HG02798 (cell line): ENCODE measurements at regions not wholly inside any gene's neighbourhood (a gene's known extent, or its start where the extent isn't known, plus 50 kb on each side); places are given as distances from the start of the nearest gene placed in this dataset.

ENCODE experiments used
- ATAC-seq: cut with Tn5 transposase; IDR thresholded peaks from one replicate; pipeline ENCODE4 v1.9.1; 2021; ENCODE audit warnings: mild to moderate bottlenecking; ENCODE audit not compliant: unreplicated experiment, poor library complexity

GRCh38 chr13:89221557-89222158 is 1550.5 kb downstream of the SLITRK5 start:
- no peak for ATAC-seq

DNA sequence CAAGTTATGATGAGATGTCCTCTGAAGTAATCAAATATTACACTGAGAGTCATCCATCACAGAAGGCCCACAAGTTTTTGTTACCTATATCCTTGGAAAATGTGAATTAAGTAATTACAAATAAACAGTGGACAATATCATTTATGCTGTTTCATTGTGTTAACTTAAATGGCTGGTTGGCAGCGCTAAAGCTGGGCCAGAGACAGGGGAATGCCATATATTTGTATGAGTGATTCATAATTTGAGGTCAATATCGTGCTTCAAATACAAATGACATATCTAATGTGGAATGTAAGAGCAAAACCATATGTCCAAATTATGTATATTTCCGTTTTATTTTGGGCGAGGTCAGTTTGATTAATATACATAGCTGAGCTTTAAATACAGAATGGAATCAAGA is 1556.2 kb downstream of the SLITRK5 start:
- no peak for ATAC-seq

- no peak for ATAC-seq
Observed at GRCh38 chr13:89238496-89238895, 1567.3 kb downstream of the SLITRK5 start.

DNA sequence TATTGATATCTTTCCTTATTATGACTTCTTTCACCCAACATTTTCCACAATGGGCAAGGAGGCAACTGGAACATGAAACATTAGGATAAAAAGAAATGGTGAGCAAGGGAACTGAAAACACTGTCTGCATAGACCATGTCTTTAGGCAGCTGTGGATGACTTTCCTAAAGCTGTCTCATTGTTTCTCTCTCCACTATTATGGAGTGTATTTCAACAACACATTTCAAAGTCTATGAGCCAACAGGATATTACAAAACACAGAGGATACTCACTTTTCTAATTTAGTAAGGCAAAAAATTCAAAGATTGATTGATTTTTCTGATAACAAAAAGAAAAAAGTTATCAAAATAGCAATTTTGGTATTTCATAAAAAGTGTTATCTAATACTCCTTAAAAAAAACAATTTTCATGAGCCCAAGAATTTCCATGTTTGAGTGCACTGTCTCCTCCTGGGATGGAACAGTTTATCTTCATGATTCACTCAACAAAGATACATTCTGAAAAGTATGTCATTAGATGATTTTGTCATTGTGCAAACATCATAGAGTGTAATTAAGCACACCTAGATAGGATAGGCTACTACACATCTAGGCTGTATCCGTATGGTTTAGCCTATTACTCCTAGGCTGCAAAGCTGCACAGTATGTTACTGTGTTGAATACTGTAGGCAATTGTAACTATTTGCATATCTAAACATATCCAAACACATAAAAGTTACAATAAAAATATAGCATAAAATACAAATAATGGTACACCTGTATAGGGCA is 1568.4 kb downstream of the SLITRK5 start:
- ATAC-seq, result no peak

DNA sequence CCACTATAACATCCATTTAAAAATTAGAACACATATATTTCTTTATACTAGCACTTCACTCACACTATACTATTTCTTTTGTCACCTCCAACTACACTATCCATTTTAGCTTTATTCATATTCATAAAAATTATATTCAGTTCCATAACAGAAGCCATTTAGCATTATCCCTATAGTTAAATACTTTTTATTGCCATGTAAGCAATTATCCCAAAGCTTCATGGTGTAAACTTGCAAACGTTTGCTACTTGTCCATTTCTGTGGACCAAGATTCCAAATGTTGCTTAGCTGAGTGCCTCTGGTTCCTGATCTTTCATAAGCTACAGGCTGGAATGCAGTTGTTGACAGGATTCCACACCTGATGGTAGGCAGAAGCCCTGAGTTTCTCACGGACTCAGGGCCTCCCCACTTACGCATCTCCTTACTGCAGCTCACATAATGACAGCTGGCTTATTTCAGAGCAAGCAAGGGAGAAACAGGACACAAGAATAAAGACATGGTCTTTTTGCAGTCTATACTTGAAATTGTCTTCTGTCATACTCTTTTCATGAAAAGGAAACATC is 1584.8 kb downstream of the SLITRK5 start:
- no peak for ATAC-seq

DNA sequence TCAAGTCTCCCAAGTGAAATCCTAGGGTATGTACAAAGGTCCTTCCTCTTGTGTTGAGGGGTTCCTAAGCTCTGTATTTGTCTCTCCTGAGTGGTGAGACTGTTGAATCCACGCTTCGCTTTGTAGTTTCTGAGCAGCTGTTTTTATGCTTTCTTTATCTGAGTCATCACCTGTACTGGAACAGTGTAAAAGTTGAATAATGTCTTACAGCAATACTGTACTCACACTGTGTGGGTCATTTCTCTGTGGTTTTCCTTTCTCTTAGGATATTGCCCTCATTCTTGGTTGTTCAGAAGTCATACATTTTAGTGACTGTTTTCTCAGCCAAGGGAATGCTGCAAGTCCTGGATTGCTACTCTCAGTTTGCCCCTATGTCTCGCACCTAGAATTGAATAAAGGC is 1596.6 kb downstream of the SLITRK5 start:
- no peak for ATAC-seq

- ATAC-seq, result no peak
Observed at GRCh38 chr13:89269737-89270136, 1598.6 kb downstream of the SLITRK5 start.

- no peak for ATAC-seq
Observed at GRCh38 chr13:89270736-89271135, 1599.6 kb downstream of the SLITRK5 start.

DNA sequence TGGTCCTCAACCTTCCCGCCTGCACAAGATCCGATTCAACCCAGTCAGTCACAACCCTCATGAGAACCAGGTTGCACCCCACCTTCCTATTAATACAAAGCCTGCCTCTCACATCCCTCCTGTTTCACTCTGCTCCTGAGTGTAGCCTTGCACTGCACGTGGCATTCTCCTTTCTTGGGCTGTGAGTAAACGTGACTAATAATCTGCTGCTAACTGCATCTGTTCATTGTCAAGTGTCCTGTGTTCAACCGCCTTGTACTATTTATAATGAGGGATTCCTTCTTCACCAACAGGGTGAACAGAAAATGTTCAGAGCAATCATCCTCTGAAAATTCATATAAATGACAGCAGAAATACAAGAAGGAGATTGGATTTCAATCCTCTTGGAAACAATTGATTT is 1608.2 kb downstream of the SLITRK5 start:
- ATAC-seq, result no peak

DNA sequence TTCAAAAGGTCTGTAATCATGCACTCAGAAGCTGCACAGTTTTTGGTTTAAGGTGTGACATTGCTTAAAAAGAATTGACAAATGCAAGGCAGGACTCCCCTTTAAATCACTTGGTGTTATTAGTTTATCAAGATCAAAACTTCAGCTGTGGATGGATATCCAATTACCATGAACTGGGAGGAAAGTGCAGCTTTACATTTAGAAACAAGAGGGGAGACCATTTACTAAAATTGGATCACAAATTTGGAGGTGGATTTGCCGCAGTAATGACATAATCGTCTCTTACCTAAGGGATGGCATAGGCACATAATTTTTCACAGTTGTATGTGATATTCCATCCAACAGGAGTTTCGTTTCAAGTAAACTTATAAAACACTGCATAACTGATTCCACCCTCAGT is 1610.2 kb downstream of the SLITRK5 start:
- no peak for ATAC-seq

DNA sequence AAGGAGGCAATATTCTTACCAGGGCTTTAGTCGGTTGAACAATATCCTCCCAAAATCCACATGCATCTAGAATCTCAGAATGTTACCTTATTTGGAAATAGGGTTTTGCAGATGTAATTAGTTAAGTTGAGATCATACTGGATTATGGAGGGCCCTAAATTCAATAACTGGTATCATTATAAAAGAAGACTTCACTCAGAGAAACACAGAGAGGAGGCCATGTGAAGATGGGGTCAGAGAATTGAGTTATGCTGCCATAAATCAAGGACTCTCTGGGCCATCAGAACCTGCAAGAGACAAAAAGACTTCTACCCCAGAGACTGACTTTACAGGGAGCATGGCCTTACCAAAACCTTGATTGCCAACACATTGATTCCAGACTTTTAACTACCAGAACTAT is 1611.1 kb downstream of the SLITRK5 start:
- ATAC-seq, result no peak

DNA sequence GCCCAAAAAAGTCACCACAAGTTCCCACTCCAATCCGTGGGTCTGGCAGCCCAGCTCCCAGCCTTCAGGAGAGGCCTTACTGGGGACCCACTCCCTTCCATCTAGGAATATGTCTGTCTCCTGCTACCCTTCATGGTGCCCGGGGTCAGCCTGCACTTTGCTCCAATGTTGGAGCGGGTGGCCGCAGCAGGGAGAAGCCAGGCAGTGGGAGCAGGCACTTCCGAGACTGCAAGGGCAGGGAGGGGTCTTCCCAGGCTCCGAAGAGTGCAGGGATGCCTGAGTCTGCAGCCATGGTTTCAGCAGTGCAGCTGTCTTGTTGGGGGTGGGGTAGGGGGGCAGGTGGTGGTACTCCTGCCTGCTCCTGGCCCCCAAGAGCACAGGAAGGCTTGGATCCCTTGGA is 1616.2 kb downstream of the SLITRK5 start:
- ATAC-seq, result no peak

DNA sequence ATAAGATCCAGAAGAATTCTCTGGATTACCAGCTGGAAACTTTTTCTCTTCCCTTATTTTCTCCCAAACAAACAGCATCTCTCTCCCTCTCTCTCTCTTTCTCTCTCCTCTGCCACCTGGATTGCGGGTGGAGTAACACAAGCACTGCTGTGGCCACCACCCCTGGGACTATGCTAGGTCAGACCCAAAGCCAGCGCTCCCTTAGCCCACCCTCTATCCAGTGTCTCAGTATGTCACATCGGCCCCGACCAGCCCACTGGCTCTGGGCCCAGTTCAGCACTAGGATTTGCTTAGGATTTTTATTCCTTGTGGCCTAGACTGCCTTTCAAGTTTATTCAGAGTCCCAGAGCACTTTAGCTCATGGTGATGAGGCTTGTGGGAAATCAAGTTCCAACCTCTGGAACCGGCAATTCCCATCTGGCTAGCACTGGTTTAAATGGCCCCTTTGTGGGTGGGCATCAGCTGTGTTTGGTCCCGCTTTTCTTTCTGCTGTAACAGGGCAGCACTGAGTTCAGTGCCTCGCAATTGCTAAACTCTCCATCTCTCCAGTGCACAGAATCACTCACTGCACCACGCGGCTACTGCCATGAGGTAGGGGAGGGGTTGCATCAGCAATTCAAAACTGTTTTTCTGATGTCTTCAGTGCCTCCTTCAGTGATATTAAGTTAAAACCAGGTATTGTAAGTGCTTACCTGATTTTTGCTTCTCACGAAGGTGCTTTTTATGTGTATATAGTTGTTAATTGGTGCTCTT is 1623.1 kb downstream of the SLITRK5 start:
- no peak for ATAC-seq

DNA sequence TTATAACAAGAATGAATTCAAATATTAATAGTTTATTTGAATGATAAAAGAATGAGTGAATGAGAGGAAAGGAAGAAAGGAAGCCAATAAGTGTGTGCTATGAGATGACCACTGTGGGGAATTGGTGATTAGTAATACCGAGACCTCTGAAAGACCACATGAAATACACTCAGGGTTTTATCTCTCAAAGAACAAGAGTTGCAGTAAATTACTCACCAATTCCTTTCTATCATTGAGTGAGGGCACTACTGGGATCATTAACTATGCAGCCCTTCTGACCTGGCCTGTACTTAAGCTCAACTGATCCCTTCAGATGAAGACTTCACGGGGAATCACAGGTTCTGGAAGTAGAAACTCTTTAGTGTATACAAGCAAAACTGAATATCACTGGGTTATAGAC is 1636.1 kb downstream of the SLITRK5 start:
- ATAC-seq, result peak; percentile 46

GRCh38 chr13:89310943-89311672 is 1639.9 kb downstream of the SLITRK5 start:
- no peak for ATAC-seq

DNA sequence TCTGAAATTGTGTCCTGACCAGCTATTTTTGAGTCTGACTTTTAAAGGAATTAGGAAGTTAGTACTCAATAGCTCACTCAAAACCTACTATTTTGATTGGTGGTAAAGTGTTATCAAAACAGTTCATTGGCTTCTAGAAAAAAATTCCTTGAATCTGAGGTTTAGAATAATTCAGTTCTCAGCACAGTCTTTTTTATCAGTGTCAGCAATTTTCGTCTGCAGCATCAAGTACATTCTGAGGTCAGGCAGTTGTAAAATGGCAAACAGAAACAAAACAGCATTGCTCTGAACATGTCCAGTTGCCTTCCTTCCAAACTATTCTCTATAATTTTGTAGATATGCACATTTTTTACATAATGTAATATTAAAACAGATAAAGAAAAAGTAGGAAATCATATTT is 1644.1 kb downstream of the SLITRK5 start:
- no peak for ATAC-seq

GRCh38 chr13:89322466-89322865 is 1651.3 kb downstream of the SLITRK5 start:
- no peak for ATAC-seq

GRCh38 chr13:89324582-89324981 is 1653.4 kb downstream of the SLITRK5 start:
- no peak for ATAC-seq

DNA sequence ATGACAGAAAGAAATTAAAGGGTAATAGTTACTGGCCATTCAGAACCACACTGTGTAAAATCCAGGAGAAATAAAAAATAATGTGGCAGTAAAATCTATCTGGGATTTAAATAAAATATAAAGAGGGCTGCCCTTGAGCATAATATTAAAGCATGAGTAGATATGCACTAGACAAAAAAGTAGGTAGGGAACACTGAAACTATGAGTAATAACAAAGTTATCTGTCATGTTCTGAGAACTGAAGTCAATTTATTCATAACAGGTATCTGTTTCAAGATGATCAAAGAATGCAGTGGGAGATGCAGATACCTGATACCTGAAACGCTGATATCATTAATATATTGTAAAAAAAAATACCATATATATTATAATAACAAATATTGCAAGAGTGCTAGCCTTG is 1672.0 kb downstream of the SLITRK5 start:
- ATAC-seq, result no peak

GRCh38 chr13:89352384-89352783 is 1681.2 kb downstream of the SLITRK5 start:
- no peak for ATAC-seq
